ENCODE measurements at regions not wholly inside any gene's neighbourhood (a gene's known extent, or its start where the extent isn't known, plus 50 kb on each side); places are given as distances from the start of the nearest gene placed in this dataset.
"Not testable (repeated sequence)": the region's sequence is repeated elsewhere in the genome, so short reads cannot be mapped to it uniquely, and the experiment has no call there.

- no peak for DNase-seq
These were observed 65.8 kb downstream of the MTX3 start for GRCh38 chr5:79924936-79925893.

GRCh38 chr5:79923431-79923830 is 67.6 kb downstream of the MTX3 start:
- DNase-seq, result no peak

GRCh38 chr5:79922626-79923025 is 68.4 kb downstream of the MTX3 start:
- DNase-seq, result no peak

GRCh38 chr5:79907452-79907851 is 83.6 kb downstream of the MTX3 start:
- not testable (repeated sequence) for DNase-seq

GRCh38 chr5:79902571-79902970 is 88.5 kb downstream of the MTX3 start:
- DNase-seq, result not testable (repeated sequence)

GRCh38 chr5:79901631-79902030 is 89.4 kb downstream of the MTX3 start:
- no peak for DNase-seq

- DNase-seq, result no peak
These were observed 92.5 kb downstream of the MTX3 start for GRCh38 chr5:79898611-79899010.

GRCh38 chr5:79893976-79894375 is 97.1 kb downstream of the MTX3 start:
- no peak for DNase-seq

- no peak for DNase-seq
These were observed 97.6 kb downstream of the MTX3 start for GRCh38 chr5:79893485-79893884.

- no peak for DNase-seq
These were observed 100.2 kb downstream of the MTX3 start for GRCh38 chr5:79890930-79891249.

- DNase-seq, result no peak
These were observed 100.7 kb downstream of the MTX3 start for GRCh38 chr5:79890119-79890929.

- DNase-seq, result no peak
These were observed 102.4 kb downstream of the MTX3 start for GRCh38 chr5:79888643-79889042.

- no peak for DNase-seq
These were observed 104.0 kb downstream of the MTX3 start for GRCh38 chr5:79886925-79887655.

GRCh38 chr5:79886456-79886855 is 104.6 kb downstream of the MTX3 start:
- no peak for DNase-seq

GRCh38 chr5:79879880-79880279 is 111.2 kb downstream of the MTX3 start:
- not testable (repeated sequence) for DNase-seq

- DNase-seq, result no peak
These were observed 112.2 kb downstream of the MTX3 start for GRCh38 chr5:79878721-79879336.

GRCh38 chr5:79878136-79878679 is 112.9 kb downstream of the MTX3 start:
- no peak for DNase-seq

GRCh38 chr5:79876456-79876855 is 114.6 kb downstream of the MTX3 start:
- DNase-seq, result no peak

GRCh38 chr5:79875230-79875629 is 115.8 kb downstream of the MTX3 start:
- no peak for DNase-seq

- no peak for DNase-seq
These were observed 117.9 kb downstream of the MTX3 start for GRCh38 chr5:79873187-79873586.

GRCh38 chr5:79872291-79872690 is 118.8 kb downstream of the MTX3 start:
- no peak for DNase-seq

GRCh38 chr5:79871364-79872120 is 119.5 kb downstream of the MTX3 start:
- no peak for DNase-seq
